ENCODE measurements at regions not wholly inside any gene's neighbourhood (a gene's known extent, or its start where the extent isn't known, plus 50 kb on each side); places are given as distances from the start of the nearest gene placed in this dataset.

DNA sequence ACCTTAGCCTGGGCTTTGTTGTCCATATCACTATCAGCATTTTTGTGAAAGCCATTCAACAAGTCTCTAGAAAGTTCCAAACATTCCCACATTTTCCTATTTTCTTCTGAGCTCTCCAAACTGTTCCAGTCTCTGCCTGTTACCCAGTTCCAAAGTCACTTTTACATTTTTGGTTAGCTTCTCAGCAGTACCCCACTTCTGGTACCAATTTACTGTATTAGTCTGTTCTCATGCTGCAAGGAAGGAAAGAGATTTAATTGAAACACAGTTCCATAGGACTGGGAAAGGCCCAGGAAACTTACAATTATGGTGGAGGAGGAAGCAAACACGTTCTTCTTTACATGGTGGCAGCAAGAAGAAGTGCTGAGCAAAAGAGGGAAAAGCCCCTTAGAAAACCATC lies 247.2 kb upstream of the B3GALT2 start:
- TF ChIP-seq POLR2A (IDR thresholded peaks at IDR 0.05) (no peak), CTCF (IDR thresholded peaks at IDR 0.05) (no peak)
